Transverse colon (tissue), 4 donors: ENCODE measurements at regions not wholly inside any gene's neighbourhood (a gene's known extent, or its start where the extent isn't known, plus 50 kb on each side); places are given as distances from the start of the nearest gene placed in this dataset.

ENCODE experiments used
- DNase-seq: peaks from one replicate; pipeline ENCODE4 v3.0.0-alpha.2; 2019
- H3K27ac ChIP-seq, 4 donors: fragments of 200-600 bp; sonication (generic); 2 replicates each; pipeline ENCODE4 v1.5.1; 2016 to 2018; ENCODE audit warnings: inconsistent platforms in 4 of 4
- H3K27me3 ChIP-seq: fragments of 200-600 bp; sonication (generic); 2 replicates; pipeline ENCODE4 v1.5.1; 2017; ENCODE audit warnings: inconsistent platforms
- H3K36me3 ChIP-seq, 4 donors: fragments of 200-600 bp; sonication (generic); 2 replicates each; pipeline ENCODE4 v1.5.1; 2017 to 2019; ENCODE audit warnings: inconsistent platforms in 4 of 4
- H3K4me1 ChIP-seq, 4 donors: fragments of 200-600 bp; sonication (generic); 2 replicates each; pipeline ENCODE4 v1.5.1; 2017 to 2020; ENCODE audit warnings: inconsistent platforms in 4 of 4
- H3K4me3 ChIP-seq, 4 donors: fragments of 200-600 bp; sonication (generic); 1 replicate in 1 of 4; 2 replicates in 3 of 4; pipeline versions ENCODE4 v1.5.1 to v1.6.1; 2017 to 2019; ENCODE audit warnings: inconsistent platforms in 4 of 4
- H3K9me3 ChIP-seq, 2 donors: fragments of 200-600 bp; sonication (generic); 2 replicates each; pipeline ENCODE4 v1.5.1; 2017 to 2019; ENCODE audit warnings: inconsistent platforms in 2 of 2
- EP300 ChIP-seq: sonication (generic); formaldehyde crosslinking; IDR thresholded peaks from one replicate; pipeline ENCODE4 v1.6.1; 2017; ENCODE audit warnings: antibody characterized with exemption, low read depth
- POLR2A ChIP-seq: fragments of 450-650 bp; IDR thresholded peaks from one replicate; pipeline ENCODE4 v1.6.1; 2016; ENCODE audit warnings: antibody characterized with exemption, mild to moderate bottlenecking, moderate library complexity
- POLR2AphosphoS5 ChIP-seq, 3 donors: sonication (generic); formaldehyde crosslinking; IDR thresholded peaks; one replicate each; pipeline ENCODE4 v1.6.1; 2016; ENCODE audit warnings: antibody characterized with exemption in 3 of 3
- WGBS, 2 donors: methylation state at CpG; one replicate each; pipeline ENCODE4 v1.1.5; 2018; ENCODE audit warnings: low coverage in 1 of 2; 5-methylcytosine and 5-hydroxymethylcytosine counted together
- in situ Hi-C, 4 donors: fragments of 200-750 bp; cut with MboI; loops; one replicate each; pipeline versions ENCODE4 v1.15.0 to v1.15.1; 2017; ENCODE audit warnings: low sequenced_read_pairs in 3 of 4, low pct_ligation_motif_present in 1 of 4, low pct_unique_long_range_greater_than_20kb in 1 of 4
- intact Hi-C: fragments of 100-400 bp; cut with DNase I; formaldehyde crosslinking; loops from one replicate; pipeline ENCODE4 v1.15.1; 2023; ENCODE audit warnings: low total_unique reads
- TF ChIP-seq, protein P1 (sequence below), 5 experiments: fragments of 200-600 bp in 3 of 5; fragments of 450-650 bp in 2 of 5; sonication (generic) in 3 of 5; IDR thresholded peaks; 1 replicate in 2 of 5; 2 replicates in 3 of 5; pipeline ENCODE4 v1.5.1; 2016 to 2017; ENCODE audit warnings: antibody characterized with exemption in 5 of 5, inconsistent platforms in 3 of 5, mild to moderate bottlenecking in 2 of 5, moderate library complexity in 1 of 5

DNA sequence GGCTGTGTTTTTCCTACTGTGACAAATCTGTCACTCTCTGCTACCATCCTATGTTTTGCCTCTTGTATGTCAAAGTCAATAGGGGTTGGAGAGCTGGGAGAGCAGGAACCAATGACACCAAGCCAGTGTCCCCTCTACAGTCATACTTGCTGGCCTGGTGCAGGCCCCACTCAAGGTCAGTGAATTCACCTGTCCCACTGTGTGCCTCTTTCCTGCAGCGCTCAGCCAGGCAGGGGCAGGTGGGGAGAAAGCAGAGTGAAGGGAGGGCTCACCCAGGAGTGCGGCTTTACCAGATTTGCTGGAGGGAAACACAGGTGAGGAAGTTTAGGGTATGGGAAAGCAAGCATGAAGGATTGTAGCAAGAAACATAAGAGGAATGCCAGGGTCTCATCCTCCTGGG, 114.5 kb downstream of the GYPC start:
- in situ Hi-C loops (loop anchor here in 3 of 4 donors (5.0 to 10.0 kb wide), 2 partner anchors 243 to 246 kb away; no protein-coding TSS in a partner anchor), intact Hi-C loops (no loop called here)
- DNase-seq, result no peak
- Histone ChIP-seq H3K36me3 (no peaks in the 10 kb centered on the region), H3K27me3 (no peaks in the 10 kb centered on the region), H3K4me3 (no peak overlapping the region), H3K4me1 (no peaks in the 10 kb centered on the region), H3K9me3 (no peaks in the 10 kb centered on the region), H3K27ac (no peak overlapping the region)
- no peak for TF ChIP-seq POLR2AphosphoS5 (IDR thresholded peaks at IDR 0.05)
- TF ChIP-seq EP300, result no peak
- no peak for TF ChIP-seq POLR2A
- TF ChIP-seq, protein P1, sequence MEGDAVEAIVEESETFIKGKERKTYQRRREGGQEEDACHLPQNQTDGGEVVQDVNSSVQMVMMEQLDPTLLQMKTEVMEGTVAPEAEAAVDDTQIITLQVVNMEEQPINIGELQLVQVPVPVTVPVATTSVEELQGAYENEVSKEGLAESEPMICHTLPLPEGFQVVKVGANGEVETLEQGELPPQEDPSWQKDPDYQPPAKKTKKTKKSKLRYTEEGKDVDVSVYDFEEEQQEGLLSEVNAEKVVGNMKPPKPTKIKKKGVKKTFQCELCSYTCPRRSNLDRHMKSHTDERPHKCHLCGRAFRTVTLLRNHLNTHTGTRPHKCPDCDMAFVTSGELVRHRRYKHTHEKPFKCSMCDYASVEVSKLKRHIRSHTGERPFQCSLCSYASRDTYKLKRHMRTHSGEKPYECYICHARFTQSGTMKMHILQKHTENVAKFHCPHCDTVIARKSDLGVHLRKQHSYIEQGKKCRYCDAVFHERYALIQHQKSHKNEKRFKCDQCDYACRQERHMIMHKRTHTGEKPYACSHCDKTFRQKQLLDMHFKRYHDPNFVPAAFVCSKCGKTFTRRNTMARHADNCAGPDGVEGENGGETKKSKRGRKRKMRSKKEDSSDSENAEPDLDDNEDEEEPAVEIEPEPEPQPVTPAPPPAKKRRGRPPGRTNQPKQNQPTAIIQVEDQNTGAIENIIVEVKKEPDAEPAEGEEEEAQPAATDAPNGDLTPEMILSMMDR (IDR thresholded peaks at IDR 0.05), result no peak
- WGBS, 2 donors, result 97% methylated on average over 2 of the region's 2 CpGs; no CpG with 5 or more reads in 1 of the 2 donors

DNA sequence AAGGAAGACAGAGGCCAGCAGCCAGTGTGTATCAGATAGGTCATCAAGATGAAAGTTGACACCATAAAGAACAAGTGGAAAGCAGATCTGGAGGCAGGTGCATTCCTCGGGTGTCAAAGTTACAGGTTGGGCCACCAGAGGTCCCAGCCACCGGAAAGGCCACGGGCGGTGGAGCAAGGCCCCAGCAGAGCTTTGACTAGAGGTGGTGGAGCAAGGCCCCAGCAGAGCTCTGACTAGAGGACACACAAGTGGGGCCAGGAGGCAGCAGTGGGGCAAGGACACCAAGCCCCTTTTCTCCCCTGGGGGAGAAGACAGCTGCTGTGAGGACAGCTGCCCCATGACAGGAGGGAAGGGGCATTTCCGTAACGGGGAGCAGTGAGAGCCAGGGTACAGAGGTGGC, 115.1 kb downstream of the GYPC start:
- H3K27me3 ChIP-seq, result peaks cover 3% of the 10 kb centered on the region
- H3K4me1 ChIP-seq, result no peaks in the 10 kb centered on the region
- WGBS, 2 donors, result 89% methylated on average over 6 of the region's 6 CpGs; no CpG with 5 or more reads in 1 of the 2 donors
- intact Hi-C loops, result no loop called here
- H3K9me3 ChIP-seq, result no peaks in the 10 kb centered on the region
- TF ChIP-seq EP300, result no peak
- no peak for TF ChIP-seq POLR2AphosphoS5 (IDR thresholded peaks at IDR 0.05)
- no peak for TF ChIP-seq POLR2A
- TF ChIP-seq, protein P1 (IDR thresholded peaks at IDR 0.05), result no peak
- H3K27ac ChIP-seq, result no peak overlapping the region
- H3K4me3 ChIP-seq, result no peak overlapping the region
- no peaks in the 10 kb centered on the region for H3K36me3 ChIP-seq
- no peak for DNase-seq
- in situ Hi-C loops, result loop anchor here in 3 of 4 donors (5.0 to 10.0 kb wide), 2 partner anchors 244 to 246 kb away; no protein-coding TSS in a partner anchor

DNA sequence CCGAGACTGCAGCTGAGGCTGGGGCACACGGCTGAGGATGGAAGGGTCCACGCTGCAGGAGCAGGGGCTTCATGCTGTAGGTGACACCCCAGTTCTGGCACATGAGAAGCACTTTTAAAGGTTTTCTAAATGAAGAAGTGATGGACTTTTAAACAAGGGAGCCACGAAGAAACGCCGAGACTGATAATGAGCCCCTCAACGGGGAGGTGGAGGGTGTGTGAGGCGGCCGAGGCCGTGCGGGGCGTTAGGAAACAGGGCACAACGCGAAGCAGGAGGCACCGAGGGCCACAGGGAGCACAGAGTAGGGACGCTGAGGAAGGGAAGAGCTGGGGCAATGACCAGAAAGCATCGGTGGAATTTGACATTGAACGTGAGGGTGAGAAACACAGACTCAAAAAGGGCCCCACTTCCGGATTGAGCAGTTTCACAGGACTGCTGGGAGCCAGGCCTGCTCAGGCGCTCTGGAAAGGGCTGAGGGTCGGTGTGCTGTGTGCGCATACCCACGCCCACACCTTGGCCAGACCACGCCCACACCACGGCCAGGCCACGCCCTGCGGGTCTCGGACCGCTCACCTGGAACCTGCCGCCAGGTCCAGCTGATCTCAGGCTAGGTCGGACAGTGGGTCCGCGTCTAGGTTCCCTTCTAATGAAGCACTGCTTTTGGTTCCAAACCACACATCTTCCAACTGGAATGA, 115.7 kb downstream of the GYPC start:
- in situ Hi-C loops, result loop anchor here in 3 of 4 donors (5.0 to 10.0 kb wide), 2 partner anchors 244 to 247 kb away; no protein-coding TSS in a partner anchor
- Histone ChIP-seq H3K27me3 (peaks cover 5% of the 10 kb centered on the region), H3K9me3 (no peaks in the 10 kb centered on the region), H3K27ac (no peak overlapping the region), H3K4me3 (no peak overlapping the region), H3K36me3 (no peaks in the 10 kb centered on the region), H3K4me1 (peaks cover 0 to 5% (median 2%) of the 10 kb centered on the region in 4 donors)
- TF ChIP-seq EP300, result no peak
- no peak for TF ChIP-seq POLR2AphosphoS5 (IDR thresholded peaks at IDR 0.05)
- TF ChIP-seq, protein P1 (IDR thresholded peaks at IDR 0.05), result no peak
- no peak for TF ChIP-seq POLR2A
- intact Hi-C loops, result no loop called here
- WGBS, 2 donors, result 80 to 99% methylated on average over 12 to 33 of the region's 33 CpGs
- no peak for DNase-seq

DNA sequence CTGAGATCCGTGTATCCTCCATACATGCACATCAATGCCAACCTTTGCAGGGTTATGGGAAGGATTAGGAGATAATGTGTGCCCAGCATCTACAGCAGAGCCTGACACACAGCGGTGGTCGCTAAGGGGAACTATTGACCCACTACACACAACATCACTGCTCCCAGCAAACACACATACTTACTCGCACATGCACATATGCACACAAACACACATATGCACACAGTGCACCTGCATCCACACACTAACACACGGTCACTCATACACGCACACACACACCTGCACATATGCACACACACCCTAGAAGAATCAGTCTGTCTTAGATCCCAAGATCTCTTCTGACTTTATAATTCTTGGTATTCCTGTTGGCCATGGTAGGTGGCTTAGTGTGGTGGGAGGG, 118.3 kb downstream of the GYPC start:
- Histone ChIP-seq H3K36me3 (no peaks in the 10 kb centered on the region), H3K4me3 (no peak overlapping the region), H3K9me3 (no peaks in the 10 kb centered on the region), H3K27ac (no peak overlapping the region), H3K27me3 (peaks cover 5% of the 10 kb centered on the region), H3K4me1 (peaks cover 0 to 11% (median 8%) of the 10 kb centered on the region in 4 donors)
- TF ChIP-seq, protein P1 (IDR thresholded peaks at IDR 0.05), result no peak
- no peak for TF ChIP-seq POLR2A
- no peak for TF ChIP-seq EP300
- TF ChIP-seq POLR2AphosphoS5 (IDR thresholded peaks at IDR 0.05), result no peak
- in situ Hi-C loops, result loop anchor here in 3 of 4 donors (5.0 to 10.0 kb wide), 2 partner anchors 247 to 249 kb away; no protein-coding TSS in a partner anchor
- no peak for DNase-seq
- WGBS, 2 donors, result 60 to 91% methylated on average over 3 to 6 of the region's 6 CpGs
- intact Hi-C loops, result no loop called here
